WI38 (cell line): ENCODE measurements at regions not wholly inside any gene's neighbourhood (a gene's known extent, or its start where the extent isn't known, plus 50 kb on each side); places are given as distances from the start of the nearest gene placed in this dataset.

Source experiments
- H3K4me3 ChIP-seq: 2 replicates; pipeline ENCODE4 v1.5.1; 2011; ENCODE audit warnings: low read depth, mild to moderate bottlenecking, control low read depth, low read length
- CTCF ChIP-seq: IDR thresholded peaks from 2 replicates; pipeline ENCODE4 v1.5.1; 2012; ENCODE audit warnings: low read depth, mild to moderate bottlenecking, control low read depth, low read length

- no peak overlapping the region for H3K4me3 ChIP-seq
Measured at GRCh38 chr14:100654025-100654813, 67.0 kb upstream of the BEGAIN start.

GRCh38 chr14:100654814-100655740 lies 67.9 kb upstream of the BEGAIN start:
- TF ChIP-seq CTCF = peak; percentile 52; the same call in 1 of the 2 replicates
- H3K4me3 ChIP-seq = no peak overlapping the region

More at GRCh38 chr14:100654025-100654813, 67.0 kb upstream of the BEGAIN start:
- no peak for TF ChIP-seq CTCF

- no peak overlapping the region for H3K4me3 ChIP-seq
- TF ChIP-seq CTCF = no peak
Measured at GRCh38 chr14:100655741-100656085, 68.5 kb upstream of the BEGAIN start.

- no peak for TF ChIP-seq CTCF
- H3K4me3 ChIP-seq = no peak overlapping the region
Measured at GRCh38 chr14:100656996-100657395, 69.7 kb upstream of the DLK1 start.

GRCh38 chr14:100657780-100658179 lies 68.9 kb upstream of the DLK1 start:
- no peak for TF ChIP-seq CTCF
- no peak overlapping the region for H3K4me3 ChIP-seq

- TF ChIP-seq CTCF = no peak
- no peak overlapping the region for H3K4me3 ChIP-seq
Measured at GRCh38 chr14:100658181-100658886, 68.4 kb upstream of the DLK1 start.
